ENCODE measurements at regions not wholly inside any gene's neighbourhood (a gene's known extent, or its start where the extent isn't known, plus 50 kb on each side); places are given as distances from the start of the nearest gene placed in this dataset.

DNA sequence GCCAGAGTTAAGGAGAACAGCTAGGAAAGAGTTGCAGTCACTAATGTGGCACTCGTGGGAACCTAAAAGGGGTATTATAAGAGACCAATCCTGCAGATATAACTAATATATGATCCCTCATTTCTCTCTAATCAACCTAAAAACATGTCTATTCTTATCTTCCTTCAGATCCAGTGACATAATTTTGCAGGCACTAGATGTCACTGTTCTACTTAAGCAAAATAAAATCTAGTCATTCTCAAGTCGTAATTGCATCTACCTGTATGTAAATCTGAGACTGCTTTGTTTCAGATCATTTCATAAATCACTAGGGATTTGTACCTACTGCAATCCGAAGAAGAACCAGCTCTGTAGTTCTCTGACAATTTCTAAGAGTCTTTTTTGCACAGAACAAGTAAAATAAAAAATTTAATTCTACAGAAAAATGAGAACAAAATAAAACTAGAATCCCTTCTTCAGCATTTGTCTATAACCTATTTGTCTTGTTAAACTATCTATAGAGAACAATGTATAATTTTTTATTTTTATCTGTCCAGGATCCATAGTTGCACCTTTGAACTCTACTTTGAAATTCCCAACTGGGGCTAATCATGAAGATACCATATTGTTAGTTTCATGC, 56.5 kb upstream of the ERBB4 start:
- Histone ChIP-seq H3K9me2 (no peaks in the 10 kb centered on the region), H3K27me3 (ENCODE audit: insufficient read depth) (no peaks in the 10 kb centered on the region), H3K4me3 (ENCODE audit: low read depth in 2 of 2, low read length in 1 of 2) (no peak overlapping the region), H3K9me3 (no peaks in the 10 kb centered on the region), H3K79me2 (ENCODE audit: insufficient read depth) (no peaks in the 10 kb centered on the region), H3K4me2 (no peak overlapping the region), H2AFZ (ENCODE audit: low read depth) (0 out of 2 replicates have a peak overlapping the region, but pooled peaks have one; percentile 3), H3F3A (replicated peaks; ENCODE audit: insufficient read depth) (no peaks in the 10 kb centered on the region), H4K20me1 (ENCODE audit: insufficient read depth) (no peaks in the 10 kb centered on the region), H3K36me3 (replicated peaks in 1 of 2; ENCODE audit: control insufficient read depth in 1 of 2, insufficient read depth in 2 of 2, low read length in 1 of 2) (no peaks in the 10 kb centered on the region), H3K27ac (ENCODE audit: low read depth in 2 of 2, low read length in 1 of 2) (no peak overlapping the region), H3K4me1 (ENCODE audit: control insufficient read depth in 1 of 2, insufficient read depth in 2 of 2, low read depth in 1 of 2, low read length in 1 of 2) (no peaks in the 10 kb centered on the region; a peak in 1 of 4 replicates), H3K9ac (no peak overlapping the region)
- TF ChIP-seq RCOR1 (IDR thresholded peaks at IDR 0.05; ENCODE audit: low read length) (no peak), EP300 (IDR thresholded peaks at IDR 0.05; ENCODE audit: borderline replicate concordance in 1 of 2, low read depth in 1 of 2, low read length in 1 of 2) (no peak), RAD21 (IDR thresholded peaks at IDR 0.05; ENCODE audit: low read length) (peak; percentile 49), GATA2 (CRISPR knock-in tag; IDR thresholded peaks at IDR 0.05) (peak; percentile 41; the same call in 1 of the 2 replicates), ELF1 (IDR thresholded peaks at IDR 0.05) (no peak), NRF1 (IDR thresholded peaks at IDR 0.05; ENCODE audit: low read depth, low read length) (no peak)
- TF ChIP-seq, protein P1, sequence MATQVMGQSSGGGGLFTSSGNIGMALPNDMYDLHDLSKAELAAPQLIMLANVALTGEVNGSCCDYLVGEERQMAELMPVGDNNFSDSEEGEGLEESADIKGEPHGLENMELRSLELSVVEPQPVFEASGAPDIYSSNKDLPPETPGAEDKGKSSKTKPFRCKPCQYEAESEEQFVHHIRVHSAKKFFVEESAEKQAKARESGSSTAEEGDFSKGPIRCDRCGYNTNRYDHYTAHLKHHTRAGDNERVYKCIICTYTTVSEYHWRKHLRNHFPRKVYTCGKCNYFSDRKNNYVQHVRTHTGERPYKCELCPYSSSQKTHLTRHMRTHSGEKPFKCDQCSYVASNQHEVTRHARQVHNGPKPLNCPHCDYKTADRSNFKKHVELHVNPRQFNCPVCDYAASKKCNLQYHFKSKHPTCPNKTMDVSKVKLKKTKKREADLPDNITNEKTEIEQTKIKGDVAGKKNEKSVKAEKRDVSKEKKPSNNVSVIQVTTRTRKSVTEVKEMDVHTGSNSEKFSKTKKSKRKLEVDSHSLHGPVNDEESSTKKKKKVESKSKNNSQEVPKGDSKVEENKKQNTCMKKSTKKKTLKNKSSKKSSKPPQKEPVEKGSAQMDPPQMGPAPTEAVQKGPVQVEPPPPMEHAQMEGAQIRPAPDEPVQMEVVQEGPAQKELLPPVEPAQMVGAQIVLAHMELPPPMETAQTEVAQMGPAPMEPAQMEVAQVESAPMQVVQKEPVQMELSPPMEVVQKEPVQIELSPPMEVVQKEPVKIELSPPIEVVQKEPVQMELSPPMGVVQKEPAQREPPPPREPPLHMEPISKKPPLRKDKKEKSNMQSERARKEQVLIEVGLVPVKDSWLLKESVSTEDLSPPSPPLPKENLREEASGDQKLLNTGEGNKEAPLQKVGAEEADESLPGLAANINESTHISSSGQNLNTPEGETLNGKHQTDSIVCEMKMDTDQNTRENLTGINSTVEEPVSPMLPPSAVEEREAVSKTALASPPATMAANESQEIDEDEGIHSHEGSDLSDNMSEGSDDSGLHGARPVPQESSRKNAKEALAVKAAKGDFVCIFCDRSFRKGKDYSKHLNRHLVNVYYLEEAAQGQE (IDR thresholded peaks at IDR 0.05; ENCODE audit: low read depth, low read length): no peak
- TF ChIP-seq, protein P2, sequence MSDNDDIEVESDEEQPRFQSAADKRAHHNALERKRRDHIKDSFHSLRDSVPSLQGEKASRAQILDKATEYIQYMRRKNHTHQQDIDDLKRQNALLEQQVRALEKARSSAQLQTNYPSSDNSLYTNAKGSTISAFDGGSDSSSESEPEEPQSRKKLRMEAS (IDR thresholded peaks at IDR 0.05; ENCODE audit: low read depth): no peak
- TF ChIP-seq, protein P3, sequence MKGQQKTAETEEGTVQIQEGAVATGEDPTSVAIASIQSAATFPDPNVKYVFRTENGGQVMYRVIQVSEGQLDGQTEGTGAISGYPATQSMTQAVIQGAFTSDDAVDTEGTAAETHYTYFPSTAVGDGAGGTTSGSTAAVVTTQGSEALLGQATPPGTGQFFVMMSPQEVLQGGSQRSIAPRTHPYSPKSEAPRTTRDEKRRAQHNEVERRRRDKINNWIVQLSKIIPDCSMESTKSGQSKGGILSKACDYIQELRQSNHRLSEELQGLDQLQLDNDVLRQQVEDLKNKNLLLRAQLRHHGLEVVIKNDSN (IDR thresholded peaks at IDR 0.05; ENCODE audit: borderline replicate concordance, low read depth): no peak
- TF ChIP-seq, protein P4, sequence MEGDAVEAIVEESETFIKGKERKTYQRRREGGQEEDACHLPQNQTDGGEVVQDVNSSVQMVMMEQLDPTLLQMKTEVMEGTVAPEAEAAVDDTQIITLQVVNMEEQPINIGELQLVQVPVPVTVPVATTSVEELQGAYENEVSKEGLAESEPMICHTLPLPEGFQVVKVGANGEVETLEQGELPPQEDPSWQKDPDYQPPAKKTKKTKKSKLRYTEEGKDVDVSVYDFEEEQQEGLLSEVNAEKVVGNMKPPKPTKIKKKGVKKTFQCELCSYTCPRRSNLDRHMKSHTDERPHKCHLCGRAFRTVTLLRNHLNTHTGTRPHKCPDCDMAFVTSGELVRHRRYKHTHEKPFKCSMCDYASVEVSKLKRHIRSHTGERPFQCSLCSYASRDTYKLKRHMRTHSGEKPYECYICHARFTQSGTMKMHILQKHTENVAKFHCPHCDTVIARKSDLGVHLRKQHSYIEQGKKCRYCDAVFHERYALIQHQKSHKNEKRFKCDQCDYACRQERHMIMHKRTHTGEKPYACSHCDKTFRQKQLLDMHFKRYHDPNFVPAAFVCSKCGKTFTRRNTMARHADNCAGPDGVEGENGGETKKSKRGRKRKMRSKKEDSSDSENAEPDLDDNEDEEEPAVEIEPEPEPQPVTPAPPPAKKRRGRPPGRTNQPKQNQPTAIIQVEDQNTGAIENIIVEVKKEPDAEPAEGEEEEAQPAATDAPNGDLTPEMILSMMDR (IDR thresholded peaks at IDR 0.05): peak; percentile 56
- ChIA-PET POLR2A (no interaction called here), CTCF (no interaction called here)
- 24% methylated on average over 3 of the region's 3 CpGs for WGBS (ENCODE audit: low lambda C conversion rate)
- DNase-seq: no peak
